ENCODE measurements at regions not wholly inside any gene's neighbourhood (a gene's known extent, or its start where the extent isn't known, plus 50 kb on each side); places are given as distances from the start of the nearest gene placed in this dataset.

GRCh38 chr9:91147079-91147708 is 214.5 kb downstream of the AUH start:
- DNase-seq (ENCODE audit: insufficient read length) (no peak), FAIRE-seq (no peak)
- TF ChIP-seq TAF1 (IDR thresholded peaks at IDR 0.05; ENCODE audit: borderline replicate concordance, low read depth, low read length) (no peak), POLR2A (IDR thresholded peaks at IDR 0.05; ENCODE audit: low read depth, low read length) (no peak), POLR2AphosphoS5 (IDR thresholded peaks at IDR 0.05; ENCODE audit: low read depth, low read length) (no peak)

GRCh38 chr9:91148306-91148705 is 213.4 kb downstream of the AUH start:
- peak; percentile 9 for FAIRE-seq
- TF ChIP-seq POLR2AphosphoS5 (IDR thresholded peaks at IDR 0.05; ENCODE audit: low read depth, low read length) (no peak), TAF1 (IDR thresholded peaks at IDR 0.05; ENCODE audit: borderline replicate concordance, low read depth, low read length) (no peak), POLR2A (IDR thresholded peaks at IDR 0.05; ENCODE audit: low read depth, low read length) (no peak)
- no peak for DNase-seq (ENCODE audit: insufficient read length)

DNA sequence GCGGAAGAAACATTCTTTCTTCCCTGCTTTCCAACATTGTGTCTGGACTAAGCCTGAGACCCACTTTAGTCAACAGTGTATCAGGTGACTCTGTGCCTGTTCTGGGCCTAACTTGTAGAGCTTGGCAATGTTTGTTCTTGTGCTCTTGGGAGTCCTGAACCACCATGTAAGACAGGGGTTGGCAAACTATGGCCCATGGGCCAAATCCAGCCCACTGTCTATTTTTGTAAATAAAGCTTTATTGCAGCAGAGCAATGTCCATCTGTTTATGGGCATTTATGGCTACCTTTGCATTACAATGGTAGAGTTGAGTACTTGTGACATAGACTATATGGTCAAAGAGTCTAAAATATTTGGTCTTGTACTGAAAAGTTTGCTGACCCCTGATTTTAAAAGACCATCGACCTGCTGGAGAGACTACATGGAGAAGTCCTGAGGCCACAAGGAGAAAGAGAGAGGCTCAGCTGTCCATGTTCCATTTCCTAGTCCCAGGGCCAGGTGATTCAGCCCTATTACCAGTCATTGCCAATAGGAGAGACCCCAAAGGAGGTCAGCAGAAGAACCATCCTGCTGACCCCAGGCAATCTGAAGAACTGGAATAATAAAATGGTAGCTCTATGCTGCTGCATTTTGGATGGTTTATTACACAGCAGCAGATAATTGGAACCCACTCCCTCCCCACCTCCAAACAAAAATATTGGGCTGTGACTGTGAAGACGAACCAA is 211.3 kb downstream of the AUH start:
- no peak for DNase-seq (ENCODE audit: insufficient read length)
- TF ChIP-seq POLR2AphosphoS5 (IDR thresholded peaks at IDR 0.05; ENCODE audit: low read depth, low read length) (no peak), TAF1 (IDR thresholded peaks at IDR 0.05; ENCODE audit: borderline replicate concordance, low read depth, low read length) (no peak), POLR2A (IDR thresholded peaks at IDR 0.05; ENCODE audit: low read depth, low read length) (no peak)
- FAIRE-seq = no peak

DNA sequence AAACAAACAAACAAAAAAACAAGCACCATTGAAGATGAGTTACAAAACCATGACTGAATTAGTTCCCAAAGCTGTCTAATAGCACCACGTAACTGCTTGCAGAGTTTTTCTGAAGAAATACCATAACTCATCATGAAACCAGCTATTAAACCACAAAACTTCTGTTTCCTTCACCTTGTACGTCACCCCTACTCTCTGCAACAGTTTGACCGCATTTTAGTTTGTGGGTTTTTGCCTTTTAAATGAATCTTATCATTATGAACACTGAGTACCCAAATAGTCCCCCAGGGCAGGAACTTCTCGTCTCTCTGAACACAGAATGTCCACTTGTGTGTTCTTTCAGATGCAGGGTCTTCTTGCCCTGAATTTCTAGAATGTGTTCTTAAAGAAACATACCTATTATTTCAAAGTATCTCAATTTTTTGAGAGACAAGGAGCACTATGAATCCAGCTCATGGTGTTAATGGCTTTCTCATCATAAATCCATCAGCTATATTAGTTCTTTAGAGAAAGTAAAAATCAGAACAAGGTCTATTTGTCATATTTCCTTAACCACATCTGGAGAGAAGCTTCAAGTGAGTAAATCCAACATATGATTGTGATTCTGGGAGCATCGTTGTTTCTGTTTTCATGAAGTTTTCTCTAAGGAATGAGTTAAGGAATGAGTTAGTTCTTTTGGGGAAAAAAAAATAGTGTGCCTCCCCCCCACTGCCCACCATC is 210.6 kb downstream of the AUH start:
- TF ChIP-seq TAF1 (IDR thresholded peaks at IDR 0.05; ENCODE audit: borderline replicate concordance, low read depth, low read length) (no peak), POLR2AphosphoS5 (IDR thresholded peaks at IDR 0.05; ENCODE audit: low read depth, low read length) (no peak), POLR2A (IDR thresholded peaks at IDR 0.05; ENCODE audit: low read depth, low read length) (no peak)
- FAIRE-seq (peak; percentile 89), DNase-seq (ENCODE audit: insufficient read length) (peak; percentile 49)

GRCh38 chr9:91151718-91152095 is 210.0 kb downstream of the AUH start:
- no peak for TF ChIP-seq TAF1 (IDR thresholded peaks at IDR 0.05; ENCODE audit: borderline replicate concordance, low read depth, low read length)
- TF ChIP-seq POLR2A (IDR thresholded peaks at IDR 0.05; ENCODE audit: low read depth, low read length) = no peak
- DNase-seq (ENCODE audit: insufficient read length) (no peak), FAIRE-seq (no peak)

- DNase-seq (ENCODE audit: insufficient read length) = no peak
- TF ChIP-seq POLR2A (IDR thresholded peaks at IDR 0.05; ENCODE audit: low read depth, low read length) (no peak), TAF1 (IDR thresholded peaks at IDR 0.05; ENCODE audit: borderline replicate concordance, low read depth, low read length) (no peak), POLR2AphosphoS5 (IDR thresholded peaks at IDR 0.05; ENCODE audit: low read depth, low read length) (no peak)
- no peak for FAIRE-seq
Measured at GRCh38 chr9:91154686-91155085, 207.0 kb downstream of the AUH start.

DNA sequence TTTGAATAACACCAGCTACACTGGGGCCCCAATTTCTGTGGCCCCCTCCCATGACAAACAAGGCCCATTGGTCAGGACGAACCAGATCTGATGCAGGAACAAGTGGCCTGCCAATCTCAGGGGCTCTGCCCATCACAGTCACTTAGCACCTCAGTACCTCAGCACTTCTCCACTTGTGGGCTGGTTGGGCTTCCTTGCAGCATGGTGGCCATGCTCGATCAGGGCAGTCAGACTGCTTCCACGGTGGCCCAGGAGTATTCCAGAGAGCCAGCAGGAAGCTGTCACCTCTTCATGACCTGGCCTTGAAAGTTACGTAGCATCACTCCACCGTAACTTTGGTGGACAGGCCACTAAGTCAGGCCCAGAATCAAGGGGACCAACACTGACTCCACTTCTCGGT is 206.5 kb downstream of the AUH start:
- FAIRE-seq = no peak
- TF ChIP-seq TAF1 (IDR thresholded peaks at IDR 0.05; ENCODE audit: borderline replicate concordance, low read depth, low read length) = no peak
- no peak for TF ChIP-seq POLR2A (IDR thresholded peaks at IDR 0.05; ENCODE audit: low read depth, low read length)
- no peak for TF ChIP-seq POLR2AphosphoS5 (IDR thresholded peaks at IDR 0.05; ENCODE audit: low read depth, low read length)
- DNase-seq (ENCODE audit: insufficient read length) = no peak

- no peak for TF ChIP-seq POLR2A (IDR thresholded peaks at IDR 0.05; ENCODE audit: low read depth, low read length)
- TF ChIP-seq POLR2AphosphoS5 (IDR thresholded peaks at IDR 0.05; ENCODE audit: low read depth, low read length) = no peak
- no peak for TF ChIP-seq TAF1 (IDR thresholded peaks at IDR 0.05; ENCODE audit: borderline replicate concordance, low read depth, low read length)
- DNase-seq (ENCODE audit: insufficient read length) (no peak), FAIRE-seq (no peak)
Measured at GRCh38 chr9:91155746-91156376, 205.9 kb downstream of the AUH start.

DNA sequence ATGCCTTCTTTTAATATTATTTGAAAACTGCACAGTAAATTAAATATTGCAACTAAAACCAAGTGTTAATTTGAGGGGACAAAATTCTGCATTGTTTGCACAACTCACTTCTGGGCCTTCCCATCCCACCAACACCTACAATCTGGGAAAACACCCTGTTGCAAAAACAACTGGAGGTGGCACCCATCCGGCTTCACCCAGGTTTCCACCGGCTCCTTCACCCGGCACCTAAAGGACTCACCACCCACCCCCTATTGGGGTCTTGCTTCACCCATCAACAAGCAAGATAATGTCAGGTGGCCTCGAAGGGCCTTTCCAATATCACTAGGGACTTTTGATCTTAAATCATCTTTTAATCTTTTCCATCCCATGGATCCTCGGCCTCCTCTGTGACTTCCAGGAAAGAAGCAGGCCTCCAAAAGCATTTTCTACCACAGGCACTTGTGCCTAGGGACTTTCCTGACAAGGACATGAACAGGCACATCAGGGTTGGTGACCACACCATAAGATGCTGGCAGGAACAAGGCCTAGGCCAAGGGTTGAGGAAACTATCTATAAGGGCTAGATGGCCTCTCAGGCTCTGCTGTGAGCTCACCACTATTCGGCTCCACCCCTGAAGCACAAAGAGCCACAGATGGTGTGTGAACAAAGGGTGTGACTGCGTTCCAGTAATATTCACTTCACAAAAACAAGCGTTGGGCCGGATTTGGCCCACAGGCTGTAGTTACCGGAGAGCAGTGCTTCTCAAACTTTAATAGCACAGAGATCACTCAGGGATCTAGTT is 205.1 kb downstream of the AUH start:
- no peak for TF ChIP-seq POLR2AphosphoS5 (IDR thresholded peaks at IDR 0.05; ENCODE audit: low read depth, low read length)
- no peak for TF ChIP-seq TAF1 (IDR thresholded peaks at IDR 0.05; ENCODE audit: borderline replicate concordance, low read depth, low read length)
- no peak for TF ChIP-seq POLR2A (IDR thresholded peaks at IDR 0.05; ENCODE audit: low read depth, low read length)
- FAIRE-seq (no peak), DNase-seq (ENCODE audit: insufficient read length) (no peak)

GRCh38 chr9:91157883-91158282 is 203.8 kb downstream of the AUH start:
- FAIRE-seq (no peak), DNase-seq (ENCODE audit: insufficient read length) (no peak)
- TF ChIP-seq POLR2A (IDR thresholded peaks at IDR 0.05; ENCODE audit: low read depth, low read length) (no peak), TAF1 (IDR thresholded peaks at IDR 0.05; ENCODE audit: borderline replicate concordance, low read depth, low read length) (no peak), POLR2AphosphoS5 (IDR thresholded peaks at IDR 0.05; ENCODE audit: low read depth, low read length) (no peak)

DNA sequence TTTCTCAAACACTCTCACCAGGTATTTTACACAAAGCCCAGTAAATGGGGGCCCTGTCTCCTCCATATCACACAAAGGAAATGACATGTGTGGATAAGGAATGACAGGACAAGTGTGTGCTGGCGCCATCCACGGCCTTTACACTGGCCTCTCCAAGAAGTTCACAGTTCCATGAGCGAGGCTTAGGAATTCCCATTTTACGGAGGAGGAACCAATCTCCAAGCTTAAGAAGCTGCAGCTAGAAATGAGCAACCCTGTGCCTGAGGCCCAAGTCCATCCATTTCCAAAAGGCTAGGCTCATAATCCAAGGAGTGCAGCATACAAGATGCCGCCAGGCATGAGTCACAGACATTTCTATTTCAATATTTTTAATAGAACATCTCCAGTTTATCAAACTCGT is 203.4 kb downstream of the AUH start:
- no peak for TF ChIP-seq TAF1 (IDR thresholded peaks at IDR 0.05; ENCODE audit: borderline replicate concordance, low read depth, low read length)
- TF ChIP-seq POLR2AphosphoS5 (IDR thresholded peaks at IDR 0.05; ENCODE audit: low read depth, low read length) = no peak
- FAIRE-seq (no peak), DNase-seq (ENCODE audit: insufficient read length) (no peak)
